OCI-LY3 (cell line): ENCODE measurements at regions not wholly inside any gene's neighbourhood (a gene's known extent, or its start where the extent isn't known, plus 50 kb on each side); places are given as distances from the start of the nearest gene placed in this dataset.

Source experiments
- CTCF ChIP-seq: fragments of 200-600, 300-600 bp; sonication (generic); IDR thresholded peaks from 2 replicates; pipeline ENCODE4 v1.5.1; 2014; ENCODE audit warnings: antibody characterized with exemption, low read length, low read depth
- EZH2phosphoT487 ChIP-seq: fragments of 200-600 bp; shearing (Covaris generic); IDR thresholded peaks from 2 replicates; pipeline ENCODE4 v1.6.1; 2018; ENCODE audit warnings: antibody characterized with exemption, mixed run types, low read depth

- TF ChIP-seq CTCF (no peak), EZH2phosphoT487 (no peak)
Observed at GRCh38 chr7:81150951-81151361, 232.1 kb upstream of the SEMA3C start.
